ENCODE measurements at regions not wholly inside any gene's neighbourhood (a gene's known extent, or its start where the extent isn't known, plus 50 kb on each side); places are given as distances from the start of the nearest gene placed in this dataset.

DNA sequence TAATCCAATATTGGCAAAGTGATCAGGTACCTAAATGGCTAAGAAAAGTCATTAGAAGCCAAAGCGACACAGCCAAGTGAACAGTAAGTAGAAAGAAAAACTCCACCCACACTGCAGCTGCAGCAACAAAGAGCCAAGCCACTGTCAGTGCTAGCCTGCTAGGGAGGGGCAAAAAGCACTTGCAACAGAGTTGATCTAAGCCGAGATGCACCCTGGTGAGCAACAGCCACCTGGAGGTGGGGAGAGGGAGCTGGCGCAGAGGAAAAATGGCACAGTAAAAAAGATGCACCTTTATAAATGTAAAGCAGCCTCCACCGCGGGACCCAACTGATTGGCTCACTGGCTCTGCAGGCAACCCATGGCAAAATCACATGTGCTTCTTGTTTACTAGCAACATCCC lies 330.2 kb upstream of the RBMY1B start:
- TF ChIP-seq, protein P1, sequence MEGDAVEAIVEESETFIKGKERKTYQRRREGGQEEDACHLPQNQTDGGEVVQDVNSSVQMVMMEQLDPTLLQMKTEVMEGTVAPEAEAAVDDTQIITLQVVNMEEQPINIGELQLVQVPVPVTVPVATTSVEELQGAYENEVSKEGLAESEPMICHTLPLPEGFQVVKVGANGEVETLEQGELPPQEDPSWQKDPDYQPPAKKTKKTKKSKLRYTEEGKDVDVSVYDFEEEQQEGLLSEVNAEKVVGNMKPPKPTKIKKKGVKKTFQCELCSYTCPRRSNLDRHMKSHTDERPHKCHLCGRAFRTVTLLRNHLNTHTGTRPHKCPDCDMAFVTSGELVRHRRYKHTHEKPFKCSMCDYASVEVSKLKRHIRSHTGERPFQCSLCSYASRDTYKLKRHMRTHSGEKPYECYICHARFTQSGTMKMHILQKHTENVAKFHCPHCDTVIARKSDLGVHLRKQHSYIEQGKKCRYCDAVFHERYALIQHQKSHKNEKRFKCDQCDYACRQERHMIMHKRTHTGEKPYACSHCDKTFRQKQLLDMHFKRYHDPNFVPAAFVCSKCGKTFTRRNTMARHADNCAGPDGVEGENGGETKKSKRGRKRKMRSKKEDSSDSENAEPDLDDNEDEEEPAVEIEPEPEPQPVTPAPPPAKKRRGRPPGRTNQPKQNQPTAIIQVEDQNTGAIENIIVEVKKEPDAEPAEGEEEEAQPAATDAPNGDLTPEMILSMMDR (IDR thresholded peaks at IDR 0.05; ENCODE audit: low read depth, low read length): no peak
- no peak for DNase-seq (ENCODE audit: low read depth in 2 of 2)
- H3K4me3 ChIP-seq (replicated peaks in 1 of 2; ENCODE audit: low read depth in 2 of 2, low read length in 2 of 2): no peak overlapping the region

DNA sequence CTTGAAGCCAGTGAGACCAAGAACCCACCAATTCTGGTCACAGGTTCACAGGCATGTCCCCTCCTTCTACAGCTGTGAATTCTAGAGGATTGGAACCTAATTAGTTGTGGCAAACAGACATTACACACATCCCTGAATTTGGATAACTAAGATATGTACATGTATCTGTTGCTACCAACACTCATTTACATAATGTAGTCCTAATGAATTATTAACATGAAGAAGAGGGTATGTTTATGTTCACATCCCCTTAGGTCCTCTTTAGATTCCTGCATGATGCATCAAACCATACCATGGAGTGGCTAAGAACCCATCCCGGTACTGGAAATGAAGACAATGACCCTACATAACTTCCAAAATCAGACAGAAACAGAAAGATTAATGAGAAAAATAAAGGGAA lies 326.9 kb upstream of the RBMY1B start:
- no peak for DNase-seq (ENCODE audit: low read depth in 2 of 2)
- no peak overlapping the region for H3K4me3 ChIP-seq (replicated peaks in 1 of 2; ENCODE audit: low read depth in 2 of 2, low read length in 2 of 2)
- TF ChIP-seq, protein P1 (IDR thresholded peaks at IDR 0.05; ENCODE audit: low read depth, low read length): no peak

DNA sequence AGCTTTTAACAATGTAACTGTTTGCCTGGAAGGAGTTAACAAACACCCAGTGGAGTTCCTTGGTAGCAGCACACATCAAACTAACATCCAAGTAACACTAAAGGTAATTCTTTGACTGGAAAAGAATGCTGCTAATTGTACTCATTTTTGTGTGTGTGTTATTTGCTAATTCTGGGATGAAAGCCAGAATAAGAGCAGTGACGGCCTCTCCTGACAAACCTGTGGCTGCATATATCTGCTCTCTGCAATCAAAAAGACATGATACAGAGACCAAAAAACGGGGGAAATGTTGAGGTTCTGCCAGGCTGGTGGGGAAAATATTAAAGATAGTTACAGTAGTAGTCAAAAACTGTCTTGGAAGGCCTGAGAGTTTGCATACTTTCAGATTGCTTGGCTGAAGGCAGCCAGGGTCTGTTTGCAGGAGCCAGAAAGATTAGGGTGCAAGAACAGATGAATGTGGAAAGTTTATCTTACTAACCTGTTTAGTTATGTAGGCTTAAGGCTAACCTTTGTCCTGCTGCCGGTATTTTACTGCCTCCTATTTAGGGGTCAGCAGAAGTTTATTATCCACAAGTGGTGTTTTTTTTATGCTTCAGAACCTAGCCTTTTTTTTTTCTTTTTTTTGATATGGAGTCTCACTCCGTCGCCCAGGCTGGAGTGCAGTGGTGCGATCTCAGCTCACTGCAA lies 325.6 kb upstream of the RBMY1B start:
- DNase-seq (ENCODE audit: low read depth in 2 of 2): no peak
- TF ChIP-seq, protein P1 (IDR thresholded peaks at IDR 0.05; ENCODE audit: low read depth, low read length): no peak
- no peak overlapping the region for H3K4me3 ChIP-seq (replicated peaks in 1 of 2; ENCODE audit: low read depth in 2 of 2, low read length in 2 of 2)

DNA sequence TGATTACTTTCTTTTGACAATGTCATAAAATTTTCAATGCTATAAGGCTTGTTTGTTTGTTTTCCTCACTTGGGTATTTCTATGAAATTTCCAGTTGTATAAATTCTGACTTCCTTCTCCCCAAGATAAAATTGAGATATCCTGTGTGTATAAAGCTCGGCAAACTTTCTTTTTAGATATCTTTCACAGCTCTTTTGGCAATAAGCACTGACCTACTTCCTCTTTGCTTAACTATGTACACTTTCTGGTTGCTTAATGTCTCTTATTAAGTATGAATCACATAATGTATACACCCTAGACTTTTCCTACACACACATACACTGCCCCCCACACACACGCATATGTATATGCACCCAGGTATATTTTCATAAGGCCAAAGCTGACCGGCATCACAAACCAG lies 318.4 kb upstream of the RBMY1B start:
- H3K4me3 ChIP-seq (replicated peaks in 1 of 2; ENCODE audit: low read depth in 2 of 2, low read length in 2 of 2): no peak overlapping the region
- TF ChIP-seq, protein P1 (IDR thresholded peaks at IDR 0.05; ENCODE audit: low read depth, low read length): no peak
- no peak for DNase-seq (ENCODE audit: low read depth in 2 of 2)

DNA sequence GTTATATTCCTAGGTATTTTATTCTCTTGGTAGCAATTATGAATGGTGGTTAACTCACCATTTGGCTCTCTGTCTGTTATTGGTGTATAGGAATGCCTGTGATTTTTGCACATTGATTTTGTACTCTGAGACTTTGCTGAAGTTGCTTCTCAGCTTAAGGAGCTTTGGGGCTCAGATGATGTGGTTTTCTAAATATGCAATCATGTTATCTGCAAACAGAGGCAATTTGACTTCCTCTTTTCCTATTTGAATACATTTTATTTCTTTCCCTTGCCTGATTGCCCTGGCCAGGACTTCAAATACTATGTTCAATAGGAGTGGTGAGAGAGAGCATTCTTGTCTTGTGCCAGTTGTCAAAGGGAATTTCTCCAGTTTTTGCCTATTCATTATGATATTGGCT lies 310.9 kb upstream of the RBMY1B start:
- no peak for DNase-seq (ENCODE audit: low read depth in 2 of 2)
- no peak overlapping the region for H3K4me3 ChIP-seq (replicated peaks in 1 of 2; ENCODE audit: low read depth in 2 of 2, low read length in 2 of 2)
- TF ChIP-seq, protein P1 (IDR thresholded peaks at IDR 0.05; ENCODE audit: low read depth, low read length): no peak

DNA sequence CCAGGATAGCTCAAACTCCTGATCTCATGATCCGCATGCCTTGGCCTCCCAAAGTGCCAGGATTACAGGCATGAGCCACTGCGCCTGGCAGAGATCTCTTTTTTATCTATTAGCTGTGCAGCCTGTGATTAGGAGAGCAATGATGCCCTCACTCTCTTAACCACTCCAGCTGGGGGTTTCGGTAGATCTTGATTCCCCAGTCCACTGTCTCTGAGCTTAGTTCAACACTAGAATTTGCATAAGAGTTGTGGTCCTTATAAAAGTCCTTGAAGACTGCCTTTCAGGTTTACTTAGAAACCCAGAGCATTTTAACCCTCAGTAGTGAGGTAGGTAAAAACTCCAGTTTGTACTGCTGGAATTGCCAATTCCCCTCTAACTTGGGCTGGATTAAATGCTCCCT lies 283.3 kb upstream of the RBMY1B start:
- no peak overlapping the region for H3K4me3 ChIP-seq (replicated peaks in 1 of 2; ENCODE audit: low read depth in 2 of 2, low read length in 2 of 2)

More for the DNA sequence above, 283.3 kb upstream of the RBMY1B start:
- TF ChIP-seq, protein P1 (IDR thresholded peaks at IDR 0.05; ENCODE audit: low read depth, low read length): no peak
- DNase-seq (ENCODE audit: low read depth in 2 of 2): no peak
